Vagina (tissue), 2 donors: ENCODE measurements at regions not wholly inside any gene's neighbourhood (a gene's known extent, or its start where the extent isn't known, plus 50 kb on each side); places are given as distances from the start of the nearest gene placed in this dataset.

Experiments used
- DNase-seq, 2 donors: peaks; one replicate each; pipeline ENCODE4 v3.0.0-alpha.2; 2017; ENCODE audit errors: extremely low spot score in 2 of 2
- H3K27ac ChIP-seq: fragments of 200-600 bp; sonication (generic); one replicate; pipeline ENCODE4 v1.5.1; 2019
- H3K27me3 ChIP-seq: fragments of 200-600 bp; sonication (generic); one replicate; pipeline ENCODE4 v1.5.1; 2019
- H3K36me3 ChIP-seq, 2 donors: fragments of 200-600 bp; sonication (generic); one replicate each; pipeline ENCODE4 v1.5.1; 2017 to 2019
- H3K4me1 ChIP-seq: fragments of 200-600 bp; sonication (generic); one replicate; pipeline ENCODE4 v1.5.1; 2019
- H3K4me3 ChIP-seq, 2 donors: fragments of 200-600 bp; sonication (generic); 1 replicate in 1 of 2; 2 replicates in 1 of 2; pipeline ENCODE4 v1.5.1; 2016 to 2019
- H3K9me3 ChIP-seq: fragments of 200-600 bp; sonication (generic); one replicate; pipeline ENCODE4 v1.5.1; 2019
- POLR2A ChIP-seq, 2 donors: fragments of 450-650 bp; IDR thresholded peaks; one replicate each; pipeline ENCODE4 v1.6.1; 2017; ENCODE audit warnings: antibody characterized with exemption in 2 of 2, mild to moderate bottlenecking in 2 of 2, moderate library complexity in 2 of 2
- POLR2AphosphoS5 ChIP-seq, 2 donors: sonication (generic); formaldehyde crosslinking; IDR thresholded peaks; one replicate each; pipeline ENCODE4 v1.9.0; 2017; ENCODE audit warnings: antibody characterized with exemption in 2 of 2, mild to moderate bottlenecking in 2 of 2, low read depth in 1 of 2; ENCODE audit not compliant: insufficient read depth in 1 of 2
- intact Hi-C: fragments of 100-400 bp; cut with DNase I; formaldehyde crosslinking; loops from one replicate; pipeline ENCODE4 v1.15.1; 2023
- TF ChIP-seq, protein P1 (sequence below), 3 experiments: fragments of 450-650 bp in 2 of 3; fragments of 200-600 bp in 1 of 3; sonication (generic) in 1 of 3; IDR thresholded peaks; one replicate each; pipeline ENCODE4 v1.5.1; 2017 to 2019; ENCODE audit warnings: antibody characterized with exemption in 3 of 3, mild to moderate bottlenecking in 2 of 3, moderate library complexity in 2 of 3

DNA sequence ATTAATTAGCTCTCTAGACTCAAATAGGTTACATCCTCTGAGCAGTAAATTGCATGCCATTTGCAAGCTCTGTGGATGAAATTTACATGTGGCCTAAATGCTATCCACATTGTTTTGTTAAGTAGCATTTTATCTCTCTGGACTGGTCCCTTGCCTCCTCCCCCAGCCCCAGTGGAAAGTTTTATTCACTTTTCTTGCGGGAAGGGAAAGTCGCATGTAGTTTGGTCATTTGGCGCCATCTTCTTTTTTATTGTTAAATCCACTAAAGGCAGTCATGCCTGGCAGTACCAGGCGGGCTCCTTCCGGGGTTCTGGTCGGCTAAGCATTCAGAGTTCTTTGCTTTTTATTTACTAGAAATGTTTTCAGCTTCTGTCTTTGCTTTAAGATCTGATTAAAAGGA is 188.7 kb downstream of the TM9SF2 start:
- no peak for TF ChIP-seq POLR2AphosphoS5 (IDR thresholded peaks at IDR 0.05; ENCODE audit: insufficient read depth in 1 of 2, low read depth in 1 of 2)
- TF ChIP-seq, protein P1, sequence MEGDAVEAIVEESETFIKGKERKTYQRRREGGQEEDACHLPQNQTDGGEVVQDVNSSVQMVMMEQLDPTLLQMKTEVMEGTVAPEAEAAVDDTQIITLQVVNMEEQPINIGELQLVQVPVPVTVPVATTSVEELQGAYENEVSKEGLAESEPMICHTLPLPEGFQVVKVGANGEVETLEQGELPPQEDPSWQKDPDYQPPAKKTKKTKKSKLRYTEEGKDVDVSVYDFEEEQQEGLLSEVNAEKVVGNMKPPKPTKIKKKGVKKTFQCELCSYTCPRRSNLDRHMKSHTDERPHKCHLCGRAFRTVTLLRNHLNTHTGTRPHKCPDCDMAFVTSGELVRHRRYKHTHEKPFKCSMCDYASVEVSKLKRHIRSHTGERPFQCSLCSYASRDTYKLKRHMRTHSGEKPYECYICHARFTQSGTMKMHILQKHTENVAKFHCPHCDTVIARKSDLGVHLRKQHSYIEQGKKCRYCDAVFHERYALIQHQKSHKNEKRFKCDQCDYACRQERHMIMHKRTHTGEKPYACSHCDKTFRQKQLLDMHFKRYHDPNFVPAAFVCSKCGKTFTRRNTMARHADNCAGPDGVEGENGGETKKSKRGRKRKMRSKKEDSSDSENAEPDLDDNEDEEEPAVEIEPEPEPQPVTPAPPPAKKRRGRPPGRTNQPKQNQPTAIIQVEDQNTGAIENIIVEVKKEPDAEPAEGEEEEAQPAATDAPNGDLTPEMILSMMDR (IDR thresholded peaks at IDR 0.05): no peak
- TF ChIP-seq POLR2A (IDR thresholded peaks at IDR 0.05): no peak

DNA sequence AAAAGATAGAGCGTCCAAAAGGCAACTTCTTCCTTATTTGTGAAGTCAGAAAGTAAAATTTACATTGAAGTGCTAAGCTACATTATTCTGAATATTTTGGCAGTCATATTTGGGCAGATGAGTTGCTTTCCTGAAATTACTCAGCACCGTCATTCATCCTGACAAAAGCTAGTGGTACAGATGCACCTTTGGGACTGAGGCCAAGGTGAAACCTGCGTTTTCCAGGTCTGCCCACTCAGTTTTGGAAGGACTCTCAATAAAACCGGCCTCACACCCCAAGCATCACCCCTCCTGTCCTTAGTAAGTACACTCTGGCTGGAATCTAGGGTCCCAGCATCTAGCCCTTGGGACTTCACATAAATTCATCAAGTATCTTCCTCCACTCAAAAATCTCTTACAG is 187.5 kb downstream of the TM9SF2 start:
- no peak overlapping the region for H3K27ac ChIP-seq
- intact Hi-C loops: no loop called here
- H3K4me1 ChIP-seq: no peaks in the 10 kb centered on the region
- H3K4me3 ChIP-seq: no peak overlapping the region
- no peaks in the 10 kb centered on the region for H3K36me3 ChIP-seq
- TF ChIP-seq POLR2AphosphoS5 (IDR thresholded peaks at IDR 0.05; ENCODE audit: insufficient read depth in 1 of 2, low read depth in 1 of 2) (no peak), POLR2A (IDR thresholded peaks at IDR 0.05) (no peak)
- TF ChIP-seq, protein P1 (IDR thresholded peaks at IDR 0.05): no peak
- H3K9me3 ChIP-seq: no peaks in the 10 kb centered on the region
- H3K27me3 ChIP-seq: no peaks in the 10 kb centered on the region
- no peak for DNase-seq

More for the DNA sequence above, 188.7 kb downstream of the TM9SF2 start:
- H3K9me3 ChIP-seq: no peaks in the 10 kb centered on the region
- H3K36me3 ChIP-seq: no peaks in the 10 kb centered on the region
- H3K27ac ChIP-seq: no peak overlapping the region
- no peak for DNase-seq
- H3K27me3 ChIP-seq: no peaks in the 10 kb centered on the region
- intact Hi-C loops: no loop called here
- H3K4me1 ChIP-seq: no peaks in the 10 kb centered on the region
- H3K4me3 ChIP-seq: no peak overlapping the region

DNA sequence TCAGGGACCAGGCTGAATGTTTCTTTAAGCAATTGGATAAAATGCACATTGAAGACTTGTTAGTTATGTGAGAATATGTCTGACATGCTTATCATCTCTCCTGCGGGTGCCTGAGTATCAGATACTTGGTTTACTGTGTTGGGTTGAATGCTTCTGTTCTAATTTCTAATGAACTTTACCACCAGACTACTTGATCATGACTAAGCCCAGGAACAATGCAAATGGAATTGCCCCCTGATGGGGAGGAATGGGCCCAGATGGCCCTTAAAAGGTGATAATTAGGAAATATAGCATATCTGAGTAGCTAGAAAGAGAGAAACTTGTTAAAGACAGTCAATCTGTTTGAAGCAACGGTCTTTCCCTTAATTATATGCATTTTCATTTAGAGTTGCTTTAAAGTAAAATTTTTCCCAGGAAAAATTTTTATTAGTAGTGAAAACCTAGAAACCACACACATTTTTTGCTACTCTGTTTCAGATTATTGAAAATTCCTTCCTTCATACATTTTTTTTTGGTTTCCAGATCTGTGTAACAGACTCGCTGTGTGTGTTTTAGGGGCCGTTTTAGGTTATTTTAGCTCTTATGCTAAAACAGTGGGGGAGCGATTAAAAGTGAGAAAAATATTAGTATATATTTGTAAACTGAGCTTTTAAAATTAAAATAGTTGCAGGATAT is 186.6 kb downstream of the TM9SF2 start:
- intact Hi-C loops: no loop called here
- Histone ChIP-seq H3K36me3 (no peaks in the 10 kb centered on the region), H3K27ac (no peak overlapping the region), H3K4me1 (no peaks in the 10 kb centered on the region), H3K9me3 (no peaks in the 10 kb centered on the region), H3K27me3 (no peaks in the 10 kb centered on the region), H3K4me3 (no peak overlapping the region)
- TF ChIP-seq POLR2AphosphoS5 (IDR thresholded peaks at IDR 0.05; ENCODE audit: insufficient read depth in 1 of 2, low read depth in 1 of 2) (no peak), POLR2A (IDR thresholded peaks at IDR 0.05) (no peak)
- TF ChIP-seq, protein P1 (IDR thresholded peaks at IDR 0.05): no peak
- no peak for DNase-seq

DNA sequence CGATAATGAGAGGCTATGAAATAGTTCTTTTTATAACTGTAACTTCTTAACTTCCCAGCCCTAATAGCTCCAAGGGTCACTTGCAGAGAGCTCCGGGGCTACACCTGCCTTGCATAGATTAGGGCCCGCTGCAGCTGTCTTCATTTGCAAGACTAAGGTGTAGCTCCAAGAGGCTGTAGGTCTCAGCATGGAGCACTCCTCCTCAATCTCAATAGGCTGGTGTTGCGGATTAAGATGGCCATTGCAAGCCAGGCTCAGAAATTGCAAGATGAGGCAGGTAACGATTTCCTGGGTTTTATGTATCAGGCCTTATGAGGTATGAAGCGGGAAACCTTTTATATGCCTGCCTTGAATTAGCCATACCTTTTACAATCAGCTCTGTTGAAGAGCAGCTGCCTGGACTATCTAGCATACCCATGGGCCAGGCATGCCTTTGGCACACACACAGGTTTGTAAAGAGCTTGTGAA is 185.7 kb downstream of the TM9SF2 start:
- DNase-seq: no peak
- Histone ChIP-seq H3K27me3 (no peaks in the 10 kb centered on the region), H3K27ac (no peak overlapping the region)

DNA sequence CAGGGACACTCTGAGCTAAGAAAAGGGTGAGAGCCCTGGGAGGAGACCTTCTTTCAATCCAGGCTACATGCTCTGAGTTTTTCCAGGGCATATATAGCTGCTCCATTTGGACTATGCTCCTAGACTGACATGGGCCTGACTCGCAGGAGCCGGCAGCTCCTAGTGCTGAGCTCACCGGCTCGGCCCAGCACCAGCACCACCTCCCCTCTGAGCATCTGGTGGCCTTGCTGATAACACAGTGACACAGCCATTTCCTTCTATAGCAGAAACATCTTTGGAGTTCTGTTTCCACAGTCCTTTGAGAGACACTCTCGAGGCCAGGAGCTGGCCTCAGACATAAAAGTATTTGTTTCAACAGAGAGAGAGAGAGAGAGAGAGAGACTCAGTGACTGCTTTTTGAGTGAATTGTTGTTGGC is 184.9 kb downstream of the TM9SF2 start:
- intact Hi-C loops: no loop called here
- TF ChIP-seq POLR2A (IDR thresholded peaks at IDR 0.05): no peak
- no peak for TF ChIP-seq POLR2AphosphoS5 (IDR thresholded peaks at IDR 0.05; ENCODE audit: insufficient read depth in 1 of 2, low read depth in 1 of 2)
- TF ChIP-seq, protein P1 (IDR thresholded peaks at IDR 0.05): no peak
- H3K9me3 ChIP-seq: no peaks in the 10 kb centered on the region

More for the DNA sequence above, 185.7 kb downstream of the TM9SF2 start:
- no peak overlapping the region for H3K4me3 ChIP-seq
- H3K36me3 ChIP-seq: no peaks in the 10 kb centered on the region
- no peak for TF ChIP-seq POLR2A (IDR thresholded peaks at IDR 0.05)
- TF ChIP-seq, protein P1 (IDR thresholded peaks at IDR 0.05): no peak
- TF ChIP-seq POLR2AphosphoS5 (IDR thresholded peaks at IDR 0.05; ENCODE audit: insufficient read depth in 1 of 2, low read depth in 1 of 2): no peak
- intact Hi-C loops: no loop called here
- no peaks in the 10 kb centered on the region for H3K4me1 ChIP-seq
- H3K9me3 ChIP-seq: no peaks in the 10 kb centered on the region

More for the DNA sequence above, 184.9 kb downstream of the TM9SF2 start:
- no peak for DNase-seq
- Histone ChIP-seq H3K4me1 (no peaks in the 10 kb centered on the region), H3K36me3 (no peaks in the 10 kb centered on the region), H3K27ac (no peak overlapping the region), H3K27me3 (no peaks in the 10 kb centered on the region), H3K4me3 (no peak overlapping the region)
